Osteocyte (in vitro differentiated cells): ENCODE measurements at regions not wholly inside any gene's neighbourhood (a gene's known extent, or its start where the extent isn't known, plus 50 kb on each side); places are given as distances from the start of the nearest gene placed in this dataset.

ENCODE experiments used
- DNase-seq: peaks from one replicate; pipeline ENCODE4 v3.0.0; 2021; ENCODE audit warnings: mixed read lengths; ENCODE audit not compliant: unreplicated experiment; ENCODE audit errors: extremely low spot score
- H3K27ac Mint-ChIP-seq: one replicate; pipeline ENCODE4 v1.8.0; 2021; ENCODE audit warnings: mild to moderate bottlenecking, mixed read lengths; ENCODE audit not compliant: unreplicated experiment
- H3K27me3 Mint-ChIP-seq: one replicate; pipeline ENCODE4 v1.8.0; 2021; ENCODE audit warnings: mixed read lengths; ENCODE audit not compliant: unreplicated experiment
- H3K36me3 Mint-ChIP-seq: one replicate; pipeline ENCODE4 v1.8.0; 2021; ENCODE audit warnings: mixed read lengths; ENCODE audit not compliant: unreplicated experiment
- H3K4me1 Mint-ChIP-seq: one replicate; pipeline ENCODE4 v1.8.0; 2021; ENCODE audit warnings: mixed read lengths; ENCODE audit not compliant: unreplicated experiment
- H3K4me3 Mint-ChIP-seq: one replicate; pipeline ENCODE4 v1.8.0; 2021; ENCODE audit warnings: mild to moderate bottlenecking, moderate library complexity, mixed read lengths; ENCODE audit not compliant: unreplicated experiment
- H3K9me3 Mint-ChIP-seq: one replicate; pipeline ENCODE4 v1.8.0; 2021; ENCODE audit warnings: mixed read lengths; ENCODE audit not compliant: unreplicated experiment
- TF ChIP-seq, protein P1 (sequence below): fragments of 200-600 bp; sonication (generic); IDR thresholded peaks from 2 replicates; pipeline ENCODE4 v1.5.0; 2021; ENCODE audit warnings: antibody characterized with exemption, mild to moderate bottlenecking, moderate library complexity

DNA sequence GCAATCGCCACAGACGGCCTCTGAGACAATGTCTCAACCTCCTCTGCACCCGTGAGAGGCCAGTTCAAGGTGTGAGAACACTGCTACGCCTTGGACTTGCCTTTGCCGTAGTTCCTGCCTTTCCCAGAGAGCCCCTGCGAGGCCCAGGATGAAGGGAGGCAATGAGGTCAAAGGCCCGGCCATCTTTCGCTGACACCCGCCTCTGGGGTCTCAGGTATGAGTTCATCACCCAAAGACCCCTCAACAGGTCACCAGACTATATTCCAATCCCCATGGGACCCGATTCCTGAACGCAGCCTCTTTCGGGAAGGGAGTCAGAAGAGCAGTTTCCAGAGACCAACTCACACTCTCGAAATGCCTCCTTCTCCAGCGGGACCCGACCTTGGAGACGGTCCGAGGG lies 573.5 kb downstream of the KCNJ18 start:
- DNase-seq = peak; percentile 72
- Mint-ChIP-seq H3K4me3 (no peak overlapping the region), H3K9me3 (peaks cover 31% of the 10 kb centered on the region), H3K27ac (no peak overlapping the region), H3K4me1 (no peaks in the 10 kb centered on the region), H3K27me3 (no peaks in the 10 kb centered on the region), H3K36me3 (no peaks in the 10 kb centered on the region)
- TF ChIP-seq, protein P1, sequence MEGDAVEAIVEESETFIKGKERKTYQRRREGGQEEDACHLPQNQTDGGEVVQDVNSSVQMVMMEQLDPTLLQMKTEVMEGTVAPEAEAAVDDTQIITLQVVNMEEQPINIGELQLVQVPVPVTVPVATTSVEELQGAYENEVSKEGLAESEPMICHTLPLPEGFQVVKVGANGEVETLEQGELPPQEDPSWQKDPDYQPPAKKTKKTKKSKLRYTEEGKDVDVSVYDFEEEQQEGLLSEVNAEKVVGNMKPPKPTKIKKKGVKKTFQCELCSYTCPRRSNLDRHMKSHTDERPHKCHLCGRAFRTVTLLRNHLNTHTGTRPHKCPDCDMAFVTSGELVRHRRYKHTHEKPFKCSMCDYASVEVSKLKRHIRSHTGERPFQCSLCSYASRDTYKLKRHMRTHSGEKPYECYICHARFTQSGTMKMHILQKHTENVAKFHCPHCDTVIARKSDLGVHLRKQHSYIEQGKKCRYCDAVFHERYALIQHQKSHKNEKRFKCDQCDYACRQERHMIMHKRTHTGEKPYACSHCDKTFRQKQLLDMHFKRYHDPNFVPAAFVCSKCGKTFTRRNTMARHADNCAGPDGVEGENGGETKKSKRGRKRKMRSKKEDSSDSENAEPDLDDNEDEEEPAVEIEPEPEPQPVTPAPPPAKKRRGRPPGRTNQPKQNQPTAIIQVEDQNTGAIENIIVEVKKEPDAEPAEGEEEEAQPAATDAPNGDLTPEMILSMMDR = no peak

DNA sequence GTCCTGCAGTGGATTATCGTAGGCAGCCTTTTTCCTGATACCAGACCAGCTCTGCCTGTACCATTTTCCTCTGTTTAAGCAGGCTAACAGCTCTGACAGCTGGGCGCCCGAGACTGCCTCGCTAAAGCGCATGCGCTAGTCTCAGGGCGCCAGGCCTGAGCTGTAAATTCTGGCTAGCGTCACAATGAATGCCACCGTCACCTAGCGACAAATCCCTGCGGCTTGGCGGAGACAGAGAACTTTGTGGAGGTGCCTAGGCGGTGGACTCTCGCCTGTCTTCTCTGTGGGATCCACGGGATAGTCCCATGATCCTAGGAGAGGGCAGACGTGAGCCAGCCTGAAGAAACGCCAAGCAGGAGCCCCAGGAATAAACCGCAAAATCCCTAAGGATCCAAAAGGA lies 573.9 kb downstream of the KCNJ18 start:
- Mint-ChIP-seq H3K4me3 (no peak overlapping the region), H3K9me3 (peaks cover 27% of the 10 kb centered on the region), H3K4me1 (no peaks in the 10 kb centered on the region), H3K27ac (no peak overlapping the region), H3K36me3 (no peaks in the 10 kb centered on the region), H3K27me3 (no peaks in the 10 kb centered on the region)
- TF ChIP-seq, protein P1 = no peak
- peak; percentile 79 for DNase-seq

DNA sequence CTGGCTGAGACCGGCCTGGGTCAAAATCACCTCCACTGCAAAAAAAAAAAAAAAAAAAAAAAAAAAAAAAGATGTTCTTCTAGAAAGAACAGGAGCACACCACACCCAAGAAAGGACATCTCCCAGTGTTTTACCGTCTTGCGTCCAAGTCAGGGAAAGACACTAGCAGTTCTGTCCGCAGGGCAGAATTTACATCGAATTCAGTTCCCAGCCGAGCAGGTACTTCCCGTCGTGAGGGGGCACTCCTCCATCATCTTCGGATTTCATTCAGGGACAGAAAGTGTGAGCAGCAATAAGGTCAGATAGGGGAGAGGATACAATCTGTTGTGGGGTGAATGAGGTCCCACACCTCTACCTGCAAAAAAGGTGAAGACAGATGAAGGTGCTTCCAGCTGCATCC lies 574.7 kb downstream of the KCNJ18 start:
- DNase-seq = no peak
- no peaks in the 10 kb centered on the region for H3K36me3 Mint-ChIP-seq
- TF ChIP-seq, protein P1 = no peak
- H3K27me3 Mint-ChIP-seq = no peaks in the 10 kb centered on the region
- H3K27ac Mint-ChIP-seq = no peak overlapping the region
- H3K4me1 Mint-ChIP-seq = no peaks in the 10 kb centered on the region
- H3K4me3 Mint-ChIP-seq = no peak overlapping the region
- H3K9me3 Mint-ChIP-seq = peaks cover 32% of the 10 kb centered on the region

DNA sequence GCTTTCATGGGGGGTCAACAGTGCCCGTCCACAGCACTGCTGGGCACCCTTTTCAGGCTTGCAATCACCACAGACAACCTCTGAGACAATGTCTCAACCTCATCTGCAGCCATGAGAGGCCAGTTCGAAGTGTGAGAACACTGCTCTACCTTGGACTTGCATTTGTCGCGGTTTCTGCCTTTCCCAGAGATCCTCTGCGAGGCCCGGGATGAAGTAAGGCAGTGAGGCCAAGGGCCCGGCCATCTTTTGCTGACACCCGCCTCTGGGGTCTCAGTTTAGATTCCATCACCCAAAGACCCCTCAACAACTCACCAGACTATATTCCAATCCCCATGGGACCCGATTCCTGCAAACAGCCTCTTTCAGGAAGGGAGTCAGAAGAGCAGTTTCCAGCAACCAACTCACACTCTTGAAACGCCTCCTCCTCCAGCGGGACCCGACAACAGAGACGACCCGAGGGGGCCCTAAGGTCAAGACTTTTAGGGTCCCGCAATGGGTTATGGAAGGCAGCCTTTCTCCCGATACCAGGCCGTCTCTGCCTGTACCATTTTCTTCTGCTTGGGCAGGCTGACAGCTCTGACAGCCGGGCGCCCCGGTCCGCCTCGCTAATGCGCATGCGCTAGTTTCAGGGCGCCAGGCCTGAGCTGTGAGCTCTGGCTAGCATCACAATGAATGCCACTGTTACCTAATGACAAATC lies 576.0 kb downstream of the KCNJ18 start:
- TF ChIP-seq, protein P1 = no peak
- Mint-ChIP-seq H3K4me3 (no peak overlapping the region), H3K27me3 (no peaks in the 10 kb centered on the region), H3K27ac (no peak overlapping the region), H3K9me3 (peaks cover 33% of the 10 kb centered on the region), H3K4me1 (no peaks in the 10 kb centered on the region), H3K36me3 (no peaks in the 10 kb centered on the region)
- DNase-seq = peak; percentile 81

DNA sequence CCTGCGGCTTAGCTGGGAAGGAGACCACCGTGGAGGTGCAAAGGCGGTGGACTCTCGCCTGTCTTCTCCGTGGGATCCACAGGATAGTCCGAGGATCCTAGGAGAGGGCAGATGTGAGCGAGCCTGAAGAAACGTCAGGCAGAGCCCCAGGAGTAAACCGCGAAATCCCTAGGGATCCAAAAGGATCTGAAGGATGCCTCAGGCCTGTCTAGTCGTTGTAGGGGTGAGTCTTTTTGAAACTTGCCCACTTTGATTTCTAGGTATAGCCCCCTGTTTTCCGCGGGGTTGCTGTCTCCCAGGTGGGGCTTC lies 576.5 kb downstream of the KCNJ18 start:
- no peaks in the 10 kb centered on the region for H3K27me3 Mint-ChIP-seq
- TF ChIP-seq, protein P1 = no peak
- H3K27ac Mint-ChIP-seq = no peak overlapping the region
- H3K36me3 Mint-ChIP-seq = no peaks in the 10 kb centered on the region
- H3K4me3 Mint-ChIP-seq = no peak overlapping the region
- peak; percentile 59 for DNase-seq
- H3K4me1 Mint-ChIP-seq = no peaks in the 10 kb centered on the region
- peaks cover 38% of the 10 kb centered on the region for H3K9me3 Mint-ChIP-seq
